ENCODE measurements at regions not wholly inside any gene's neighbourhood (a gene's known extent, or its start where the extent isn't known, plus 50 kb on each side); places are given as distances from the start of the nearest gene placed in this dataset.
"Not testable (repeated sequence)": the region's sequence is repeated elsewhere in the genome, so short reads cannot be mapped to it uniquely, and the experiment has no call there.

GRCh38 chr12:92416385-92416812, 270.8 kb upstream of the BTG1 start:
- no peak for DNase-seq

GRCh38 chr12:92414170-92415070, 268.8 kb upstream of the BTG1 start:
- DNase-seq: no peak

DNA sequence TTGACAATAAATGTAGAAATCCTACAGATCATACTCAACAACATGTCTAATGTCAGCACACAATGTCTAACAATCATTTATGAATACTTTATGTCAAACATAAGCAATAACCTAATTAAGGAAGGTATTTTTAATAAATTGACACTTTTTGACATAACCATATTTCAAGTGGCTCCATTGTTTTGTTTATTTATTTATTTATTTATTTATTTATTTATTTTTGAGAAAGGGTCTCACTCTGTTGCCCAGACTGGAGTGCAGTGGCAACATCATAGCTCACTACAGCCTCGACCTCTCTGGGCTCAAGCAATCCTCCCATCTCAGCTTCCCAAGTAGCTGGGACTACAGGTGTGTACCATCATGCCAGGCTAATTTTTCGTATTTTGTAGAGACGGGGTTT, 267.6 kb upstream of the BTG1 start:
- DNase-seq: no peak

DNA sequence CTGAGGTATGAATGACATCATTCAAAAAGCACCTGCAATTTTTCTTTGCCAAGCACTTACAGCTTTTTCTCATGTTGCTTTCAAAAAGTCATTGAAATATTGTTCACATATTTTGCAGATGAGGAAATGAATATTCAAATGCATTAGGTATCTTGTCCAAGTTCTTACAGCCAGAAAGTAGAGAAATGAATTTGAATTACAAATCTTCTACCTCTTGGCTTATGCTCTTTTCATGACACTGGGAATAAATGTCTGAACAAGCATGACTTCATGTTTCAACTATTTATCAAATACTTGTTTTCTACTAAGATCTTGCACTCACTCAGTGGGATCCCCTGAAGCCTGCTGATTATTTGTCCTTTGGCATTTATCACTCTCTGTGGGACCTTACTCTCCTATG, 267.2 kb upstream of the BTG1 start:
- no peak for DNase-seq

DNA sequence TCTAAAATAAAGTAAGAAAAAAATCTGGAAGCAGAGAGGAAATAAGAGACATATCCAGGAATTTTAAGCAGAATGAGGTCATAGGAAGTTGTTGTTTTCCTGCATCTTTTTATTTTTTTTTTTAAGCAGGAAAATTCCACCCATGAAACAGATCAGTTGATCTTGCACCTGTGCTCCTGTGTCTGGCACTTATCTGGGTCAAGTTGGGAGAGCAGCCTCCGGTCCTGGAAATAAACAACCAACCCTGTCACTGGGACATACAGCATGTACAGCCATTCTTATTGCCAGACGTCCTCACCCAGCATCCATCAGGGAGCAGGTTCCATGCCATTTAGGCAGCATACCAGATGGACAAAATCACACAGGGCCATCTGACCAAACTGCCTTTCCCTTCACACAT, 266.0 kb upstream of the BTG1 start:
- no peak for DNase-seq

- DNase-seq: no peak
Measured at GRCh38 chr12:92408072-92408900, 262.6 kb upstream of the BTG1 start.

GRCh38 chr12:92406404-92407070, 260.9 kb upstream of the BTG1 start:
- not testable (repeated sequence) for DNase-seq

DNA sequence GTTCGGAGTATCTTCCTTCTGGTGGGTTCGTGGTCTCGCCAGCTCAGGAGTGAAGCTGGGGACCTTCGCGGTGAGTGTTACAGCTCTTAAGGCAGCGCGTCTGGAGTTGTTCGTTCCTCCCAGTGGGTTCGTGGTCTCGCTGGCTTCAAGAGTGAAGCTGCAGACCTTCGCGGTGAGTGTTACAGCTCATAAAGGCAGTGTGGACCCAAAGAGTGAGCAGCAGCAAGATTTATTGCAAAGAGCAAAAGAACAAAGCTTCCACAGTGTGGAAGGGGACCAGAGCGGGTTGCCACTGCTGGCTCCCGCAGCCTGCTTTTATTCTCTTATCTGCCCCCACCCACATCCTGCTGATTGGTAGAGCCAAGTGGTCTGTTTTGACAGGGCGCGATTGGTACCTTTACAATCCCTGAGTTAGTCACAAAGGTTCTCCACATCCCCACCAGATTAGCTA, 260.2 kb upstream of the BTG1 start:
- DNase-seq: not testable (repeated sequence)

DNA sequence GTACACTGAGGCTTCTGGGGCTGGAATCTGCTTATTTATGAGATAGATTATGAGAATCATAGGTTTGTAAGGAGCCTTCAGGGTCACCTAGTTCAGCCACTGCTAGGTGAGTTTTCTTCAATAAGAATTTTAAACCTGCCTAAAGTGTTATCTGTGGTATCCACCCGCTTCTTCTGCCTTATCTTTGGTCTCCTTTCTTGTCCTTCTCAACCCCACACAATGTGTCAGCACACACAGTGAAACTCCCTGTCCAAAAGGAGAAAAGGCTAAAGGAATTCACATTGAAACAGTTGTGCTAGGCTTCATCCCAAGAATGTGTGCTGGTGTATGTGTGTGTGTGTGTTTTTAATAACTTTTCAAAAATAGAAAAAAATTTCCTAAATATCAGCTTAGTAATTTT, 259.3 kb upstream of the BTG1 start:
- DNase-seq: no peak

DNA sequence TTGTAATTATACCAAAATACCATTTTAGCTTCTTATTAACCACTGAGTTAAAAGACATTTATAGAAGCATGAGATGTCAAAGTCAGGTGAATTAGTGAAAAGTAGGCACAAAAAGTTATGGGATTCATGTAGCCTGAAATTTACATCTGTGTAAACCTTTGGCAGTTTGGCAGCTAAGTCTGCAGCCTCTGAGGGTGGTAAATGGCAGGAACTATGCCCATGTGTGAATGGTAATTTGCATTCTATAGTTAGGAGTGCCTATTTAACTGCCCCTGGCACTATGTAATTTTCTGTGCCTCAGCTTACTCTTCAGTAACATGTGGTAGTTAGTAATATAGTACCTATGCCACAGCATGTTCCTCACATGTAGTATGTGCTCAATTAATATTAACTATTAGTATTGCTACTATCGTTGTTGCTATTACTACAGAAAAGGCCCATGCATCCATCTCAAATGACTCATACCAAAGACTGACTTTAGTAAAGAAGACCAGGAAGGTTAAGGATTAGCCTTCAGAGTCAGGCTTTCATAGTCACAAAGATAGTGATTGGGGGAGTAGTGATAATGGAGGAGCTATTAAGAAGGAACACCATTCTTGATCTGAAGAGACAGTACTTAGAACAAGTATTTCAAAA, 258.7 kb upstream of the BTG1 start:
- DNase-seq: no peak

DNA sequence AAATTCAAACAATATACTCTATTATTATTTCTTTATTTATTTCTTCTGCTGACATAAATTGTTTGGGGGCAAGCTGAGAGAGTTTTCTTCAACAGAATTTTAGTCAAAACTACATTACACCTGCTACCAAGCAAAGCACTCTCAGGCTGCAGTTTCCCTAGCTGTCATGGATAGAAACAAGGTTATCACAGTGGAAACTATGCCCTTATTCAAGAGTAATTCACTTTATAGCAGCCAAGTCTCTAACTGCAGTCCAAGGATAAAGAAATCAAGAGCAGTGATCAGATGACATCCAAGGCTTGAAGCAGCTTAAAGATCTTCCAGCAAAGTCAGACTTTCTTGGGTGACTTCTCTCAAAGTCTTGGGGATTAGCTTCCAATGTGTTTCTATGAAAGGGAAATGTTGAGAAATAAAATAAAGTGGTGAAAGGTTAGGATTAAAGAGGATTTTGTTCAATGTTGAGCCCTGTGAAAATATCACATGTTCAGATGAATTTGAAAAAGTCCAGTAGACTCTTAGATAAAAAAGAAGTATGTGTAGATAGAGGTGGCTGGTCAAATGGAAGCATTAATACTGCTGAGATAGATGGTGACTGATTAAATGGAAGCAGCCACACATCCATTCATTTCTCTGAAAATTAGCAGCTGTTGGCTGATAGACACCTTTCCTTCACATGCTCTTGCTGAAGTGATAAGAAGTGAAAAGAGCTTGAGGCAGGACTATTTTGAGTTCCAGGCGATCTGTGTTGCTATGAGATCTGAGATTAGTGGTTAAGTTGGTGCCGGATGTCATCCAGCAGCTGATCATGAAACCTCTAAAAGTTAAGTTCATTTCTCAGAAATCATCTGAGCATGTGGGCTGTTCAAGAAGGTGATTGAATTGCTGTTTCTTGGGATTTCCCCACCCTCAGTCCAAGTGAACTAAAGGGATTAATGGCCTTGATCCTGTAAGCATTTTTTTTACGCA, 257.8 kb upstream of the BTG1 start:
- no peak for DNase-seq

DNA sequence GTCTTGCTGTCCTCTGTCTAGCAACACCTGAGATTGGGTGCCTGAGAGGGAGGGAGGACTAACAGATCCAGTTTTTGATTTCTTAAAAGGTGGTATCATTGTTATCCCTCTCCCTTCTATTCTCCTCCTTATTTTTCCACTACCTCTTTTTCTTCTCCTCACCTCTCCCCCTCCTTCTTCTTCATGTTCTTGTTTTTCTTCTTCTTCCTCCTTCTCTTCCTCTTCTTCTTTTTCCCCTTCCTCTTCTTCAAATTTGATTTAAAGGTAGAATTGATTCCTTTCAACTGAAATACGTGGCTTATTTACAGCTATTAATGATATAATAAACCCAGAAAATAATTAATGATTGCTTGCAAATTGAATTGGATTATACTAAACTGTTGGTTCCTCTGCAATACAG, 256.8 kb upstream of the BTG1 start:
- DNase-seq: no peak

- DNase-seq: no peak
Measured at GRCh38 chr12:92400006-92400405, 254.4 kb upstream of the BTG1 start.

DNA sequence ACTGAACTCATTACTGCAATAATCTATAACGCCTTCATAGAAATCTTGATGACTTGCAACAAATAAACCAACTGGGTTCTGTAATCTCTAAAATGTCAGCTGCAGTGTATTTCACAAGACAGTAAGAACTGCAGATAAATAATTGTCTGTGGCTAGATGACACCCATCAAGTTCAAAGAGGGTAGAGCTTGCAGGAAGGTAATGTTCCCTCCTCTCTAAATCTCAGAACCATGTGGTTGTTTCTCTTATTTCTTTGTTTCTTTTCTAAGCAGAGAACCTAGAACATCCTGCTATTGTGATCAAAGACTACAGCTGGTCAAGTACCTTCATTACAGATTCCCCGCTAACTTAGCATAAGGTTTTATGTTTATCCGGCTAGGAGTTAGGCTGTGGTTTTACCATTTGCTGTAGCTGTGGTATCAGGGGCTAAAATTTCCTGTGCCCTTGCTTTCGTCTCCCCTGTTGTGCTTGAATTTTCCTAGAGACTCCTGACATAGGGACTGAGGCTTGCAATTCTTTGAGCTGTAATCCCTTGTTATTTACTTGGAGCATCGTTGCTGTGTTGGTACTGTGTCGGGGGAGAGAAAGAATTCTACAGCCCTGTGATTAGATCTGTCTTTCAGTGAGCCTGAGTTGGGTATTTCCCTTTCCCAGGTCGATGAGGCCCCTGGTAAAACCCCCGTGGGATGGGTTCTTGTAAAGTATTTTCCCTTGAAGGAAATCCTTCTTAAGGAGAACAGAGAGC, 253.1 kb upstream of the BTG1 start:
- no peak for DNase-seq

- no peak for DNase-seq
Measured at GRCh38 chr12:92396647-92397252, 251.1 kb upstream of the BTG1 start.

- no peak for DNase-seq
Measured at GRCh38 chr12:92395322-92395721, 249.7 kb upstream of the BTG1 start.

DNA sequence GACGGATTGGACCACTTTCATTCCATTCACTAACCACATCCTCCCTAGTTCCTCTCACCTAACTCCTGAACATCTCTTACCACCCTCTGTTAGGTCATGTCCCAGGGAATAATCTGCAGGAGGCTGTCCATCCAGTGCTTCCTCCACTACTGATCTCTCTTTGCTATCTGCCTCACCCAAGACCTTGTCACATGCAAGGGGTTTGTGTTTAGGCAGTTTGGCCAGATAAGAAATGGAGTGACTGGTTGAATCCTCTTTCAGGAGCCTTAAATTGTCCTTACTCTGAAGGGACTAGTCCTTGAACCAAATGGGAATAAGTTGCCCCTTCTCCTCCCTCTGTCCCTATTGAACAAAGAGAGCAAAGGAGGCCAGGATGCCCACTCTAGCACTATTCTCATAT, 249.2 kb upstream of the BTG1 start:
- no peak for DNase-seq

GRCh38 chr12:92393504-92393903, 247.9 kb upstream of the BTG1 start:
- no peak for DNase-seq

- DNase-seq: not testable (repeated sequence)
Measured at GRCh38 chr12:92391726-92392125, 246.1 kb upstream of the BTG1 start.

DNA sequence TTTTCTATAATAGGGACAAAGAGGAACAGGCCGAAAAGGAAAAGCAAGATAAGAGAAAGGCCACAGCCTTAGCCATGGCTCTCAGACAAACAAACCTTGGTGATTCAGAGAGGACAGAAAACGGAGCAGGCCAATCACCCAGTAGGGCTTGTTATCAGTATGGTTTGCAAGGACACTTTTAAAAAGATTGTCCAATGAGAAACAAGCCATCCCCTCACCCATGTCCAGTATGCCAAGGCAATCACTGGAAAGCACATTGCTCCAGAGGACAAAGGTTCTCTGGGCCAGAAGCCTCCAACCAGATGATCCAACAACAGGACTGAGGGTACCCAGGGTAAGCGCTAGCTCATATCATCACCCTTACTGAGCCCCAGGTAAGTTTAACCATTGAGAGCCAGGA, 243.8 kb upstream of the BTG1 start:
- no peak for DNase-seq

Data from NCI-H187 treated with DMSO at 0.1 percent for 48 hours (cell line).